HL-60 (cell line): ENCODE measurements at regions not wholly inside any gene's neighbourhood (a gene's known extent, or its start where the extent isn't known, plus 50 kb on each side); places are given as distances from the start of the nearest gene placed in this dataset.
"Not testable (repeated sequence)": the region's sequence is repeated elsewhere in the genome, so short reads cannot be mapped to it uniquely, and the experiment has no call there.

ENCODE experiments used
- DNase-seq, 2 experiments: peaks; one replicate each; pipeline ENCODE4 v3.0.0-alpha.2; 2010 to 2020; ENCODE audit warnings: low read depth in 1 of 2, low spot score in 1 of 2
- H3K27ac ChIP-seq: fragments of 250-450 bp; sonication (Bioruptor Pico); replicated peaks from 2 replicates; pipeline ENCODE4 v1.5.1; 2020; ENCODE audit warnings: mild to moderate bottlenecking, moderate library complexity
- H3K27me3 ChIP-seq: fragments of 250-450 bp; sonication (Bioruptor Pico); 2 replicates; pipeline ENCODE4 v1.5.1; 2021; ENCODE audit warnings: mild to moderate bottlenecking, moderate library complexity; ENCODE audit not compliant: insufficient read depth, poor library complexity, severe bottlenecking
- H3K4me3 ChIP-seq: replicated peaks from 2 replicates; pipeline ENCODE4 v1.5.1; 2011; ENCODE audit warnings: mild to moderate bottlenecking, control low read depth, low read length; ENCODE audit not compliant: insufficient read depth
- CTCF ChIP-seq: IDR thresholded peaks from one replicate; pipeline ENCODE4 v1.5.1; 2011; ENCODE audit warnings: low read length, control low read depth, inconsistent platforms; ENCODE audit not compliant: insufficient read depth
- GABPA ChIP-seq: IDR thresholded peaks from 2 replicates; pipeline ENCODE4 v1.6.1; 2012; ENCODE audit warnings: low read depth
- POLR2AphosphoS5 ChIP-seq: IDR thresholded peaks from 2 replicates; pipeline ENCODE4 v1.6.1; 2012; ENCODE audit warnings: low read depth
- REST ChIP-seq: IDR thresholded peaks from 2 replicates; pipeline ENCODE4 v1.6.1; 2012; ENCODE audit warnings: low read depth; ENCODE audit not compliant: insufficient replicate concordance
- SPI1 ChIP-seq: IDR thresholded peaks from 2 replicates; pipeline ENCODE4 v1.6.1; 2012; ENCODE audit warnings: low read depth, mild to moderate bottlenecking, borderline replicate concordance

GRCh38 chr12:19822476-19822875 lies 383.2 kb downstream of the AEBP2 start:
- Histone ChIP-seq H3K27ac (no peak overlapping the region), H3K27me3 (no peaks in the 10 kb centered on the region), H3K4me3 (no peak overlapping the region)
- no peak for TF ChIP-seq POLR2AphosphoS5
- TF ChIP-seq REST = no peak
- TF ChIP-seq CTCF = no peak
- no peak for TF ChIP-seq SPI1
- no peak for TF ChIP-seq GABPA
- DNase-seq = no peak

- DNase-seq, H3K4me3 ChIP-seq, H3K27ac ChIP-seq, H3K27me3 ChIP-seq: not testable (repeated sequence)
Measured at GRCh38 chr12:19823326-19823725, 384.0 kb downstream of the AEBP2 start.

GRCh38 chr12:19826980-19827550 lies 387.8 kb downstream of the AEBP2 start:
- TF ChIP-seq CTCF (no peak), REST (no peak), POLR2AphosphoS5 (no peak), SPI1 (no peak), GABPA (no peak)
- Histone ChIP-seq H3K4me3 (no peak overlapping the region), H3K27ac (no peak overlapping the region), H3K27me3 (no peaks in the 10 kb centered on the region)
- no peak for DNase-seq

- Histone ChIP-seq H3K27me3 (no peaks in the 10 kb centered on the region), H3K27ac (no peak overlapping the region), H3K4me3 (no peak overlapping the region)
- TF ChIP-seq CTCF = no peak
- TF ChIP-seq SPI1 = no peak
- no peak for TF ChIP-seq REST
- no peak for TF ChIP-seq GABPA
- TF ChIP-seq POLR2AphosphoS5 = no peak
- DNase-seq = no peak
Measured at GRCh38 chr12:19829100-19829853, 390.0 kb downstream of the AEBP2 start.
